ENCODE measurements at regions not wholly inside any gene's neighbourhood (a gene's known extent, or its start where the extent isn't known, plus 50 kb on each side); places are given as distances from the start of the nearest gene placed in this dataset.

DNA sequence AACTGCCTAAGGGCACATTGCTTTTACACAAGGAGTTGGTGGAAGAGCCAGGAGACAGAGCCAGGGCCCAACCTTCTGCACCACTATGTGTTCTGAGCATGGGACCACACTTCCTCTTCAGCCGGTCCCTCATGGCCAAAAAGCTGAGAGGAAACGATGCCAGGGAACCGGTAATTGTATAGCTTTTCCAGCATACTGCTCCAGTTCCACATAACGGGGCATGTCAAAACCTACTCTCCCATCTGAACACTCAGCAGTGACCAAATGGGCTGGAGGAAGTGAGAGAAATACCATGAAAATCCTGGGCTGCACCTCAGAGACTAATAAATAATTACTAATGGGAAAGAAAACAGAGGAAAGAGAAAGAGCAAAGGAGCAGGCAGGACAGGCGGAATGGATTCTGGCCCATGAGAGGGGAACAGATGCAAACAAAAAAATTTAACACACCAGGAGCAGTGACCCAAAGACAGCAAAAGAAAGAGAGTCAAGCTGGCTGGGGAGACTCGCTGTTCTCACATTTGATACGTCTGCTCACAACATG, 52.0 kb upstream of the BMP2 start:
- H3K4me3 ChIP-seq (ENCODE audit: low read depth, low read length) = no peak overlapping the region
- TF ChIP-seq, protein P1, sequence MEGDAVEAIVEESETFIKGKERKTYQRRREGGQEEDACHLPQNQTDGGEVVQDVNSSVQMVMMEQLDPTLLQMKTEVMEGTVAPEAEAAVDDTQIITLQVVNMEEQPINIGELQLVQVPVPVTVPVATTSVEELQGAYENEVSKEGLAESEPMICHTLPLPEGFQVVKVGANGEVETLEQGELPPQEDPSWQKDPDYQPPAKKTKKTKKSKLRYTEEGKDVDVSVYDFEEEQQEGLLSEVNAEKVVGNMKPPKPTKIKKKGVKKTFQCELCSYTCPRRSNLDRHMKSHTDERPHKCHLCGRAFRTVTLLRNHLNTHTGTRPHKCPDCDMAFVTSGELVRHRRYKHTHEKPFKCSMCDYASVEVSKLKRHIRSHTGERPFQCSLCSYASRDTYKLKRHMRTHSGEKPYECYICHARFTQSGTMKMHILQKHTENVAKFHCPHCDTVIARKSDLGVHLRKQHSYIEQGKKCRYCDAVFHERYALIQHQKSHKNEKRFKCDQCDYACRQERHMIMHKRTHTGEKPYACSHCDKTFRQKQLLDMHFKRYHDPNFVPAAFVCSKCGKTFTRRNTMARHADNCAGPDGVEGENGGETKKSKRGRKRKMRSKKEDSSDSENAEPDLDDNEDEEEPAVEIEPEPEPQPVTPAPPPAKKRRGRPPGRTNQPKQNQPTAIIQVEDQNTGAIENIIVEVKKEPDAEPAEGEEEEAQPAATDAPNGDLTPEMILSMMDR (IDR thresholded peaks at IDR 0.05; ENCODE audit: borderline replicate concordance, insufficient read depth, low read depth, low read length) = no peak

DNA sequence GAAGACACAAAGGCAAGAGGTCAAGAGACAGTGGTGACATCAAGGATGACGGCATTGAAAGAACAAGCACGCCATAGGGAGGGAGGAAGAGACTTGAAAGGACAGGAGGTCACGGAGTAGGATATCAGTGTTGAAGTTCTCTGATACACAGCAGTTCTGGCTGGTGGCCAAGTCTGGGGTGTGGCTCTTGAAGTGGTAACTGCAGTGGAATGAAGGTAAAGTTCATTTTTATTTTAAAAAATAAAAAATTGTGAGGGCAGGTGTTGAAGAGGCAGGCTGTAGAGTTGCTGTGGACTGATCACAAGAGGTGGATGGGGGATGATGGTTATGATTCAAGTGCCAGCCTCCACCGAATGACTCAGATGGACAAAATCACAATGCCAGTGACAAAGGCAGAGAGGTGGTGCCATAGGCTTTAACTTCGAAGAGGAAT, 53.2 kb upstream of the BMP2 start:
- TF ChIP-seq, protein P1 (IDR thresholded peaks at IDR 0.05; ENCODE audit: borderline replicate concordance, insufficient read depth, low read depth, low read length) = no peak
- no peak overlapping the region for H3K4me3 ChIP-seq (ENCODE audit: low read depth, low read length)

DNA sequence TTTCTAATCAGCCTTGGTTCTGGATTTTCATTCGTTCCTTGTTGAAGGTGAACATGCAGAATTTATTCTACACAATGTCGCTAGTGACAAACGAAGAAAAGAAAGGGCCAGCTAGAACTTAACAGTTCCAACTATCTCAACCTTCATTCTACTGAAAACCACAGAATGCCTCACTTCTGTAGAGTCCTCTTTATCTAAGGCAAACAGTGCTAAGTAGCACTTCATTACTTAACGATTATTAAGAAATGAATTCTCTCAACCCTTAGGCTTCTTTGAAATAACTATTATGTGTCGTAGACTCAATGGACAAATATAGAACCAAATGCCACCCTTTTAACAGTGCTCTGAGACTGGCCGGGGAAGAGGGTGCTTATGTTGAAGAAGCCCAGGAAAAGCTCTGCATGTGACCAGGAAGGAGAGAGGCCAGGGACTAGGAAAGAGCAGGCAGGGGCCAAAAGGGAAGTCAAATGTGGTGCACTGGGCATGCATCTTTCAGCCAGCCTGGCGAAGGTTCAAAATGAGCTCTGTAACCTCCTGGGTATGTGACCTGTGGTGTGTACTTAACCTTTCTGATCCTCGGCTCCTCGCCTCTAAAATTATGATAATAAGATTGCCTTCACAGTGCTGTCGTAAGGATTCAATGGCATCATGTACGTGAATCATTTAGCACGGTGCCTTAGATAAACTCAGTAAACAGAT, 55.4 kb upstream of the BMP2 start:
- TF ChIP-seq, protein P1 (IDR thresholded peaks at IDR 0.05; ENCODE audit: borderline replicate concordance, insufficient read depth, low read depth, low read length) = no peak
- no peak overlapping the region for H3K4me3 ChIP-seq (ENCODE audit: low read depth, low read length)

DNA sequence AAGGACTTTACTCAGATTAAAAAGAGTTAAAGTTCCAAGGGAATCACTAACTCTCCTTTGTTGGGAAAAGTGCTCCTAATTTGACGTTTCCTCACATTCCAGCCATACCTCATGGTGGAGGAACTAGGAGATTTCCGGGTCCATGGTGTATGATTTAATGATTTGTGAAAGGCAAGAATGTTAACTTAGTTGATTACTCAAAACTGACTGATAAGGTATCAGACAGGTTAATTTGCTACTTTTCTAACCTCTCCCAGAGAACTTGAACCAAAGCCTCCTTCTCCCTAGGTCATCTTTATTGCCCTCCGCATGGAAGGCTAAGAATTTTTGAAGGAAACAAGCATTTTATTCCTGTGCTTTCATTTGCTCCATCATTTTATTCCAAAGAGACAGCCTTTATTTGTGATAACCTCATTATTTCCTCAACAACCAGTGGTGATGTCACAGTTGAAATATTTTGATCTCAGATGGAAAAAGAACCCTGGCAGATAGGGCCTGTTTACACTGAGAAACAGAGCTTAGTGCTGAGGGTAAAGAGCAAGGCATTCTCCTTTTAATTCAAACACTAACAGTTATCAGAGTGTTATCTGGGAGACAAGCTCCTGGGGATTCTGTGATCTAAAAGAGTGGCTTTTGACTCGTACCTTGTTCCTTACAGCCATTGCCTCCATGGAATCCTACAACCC, 57.4 kb upstream of the BMP2 start:
- TF ChIP-seq, protein P1 (IDR thresholded peaks at IDR 0.05; ENCODE audit: borderline replicate concordance, insufficient read depth, low read depth, low read length) = no peak

DNA sequence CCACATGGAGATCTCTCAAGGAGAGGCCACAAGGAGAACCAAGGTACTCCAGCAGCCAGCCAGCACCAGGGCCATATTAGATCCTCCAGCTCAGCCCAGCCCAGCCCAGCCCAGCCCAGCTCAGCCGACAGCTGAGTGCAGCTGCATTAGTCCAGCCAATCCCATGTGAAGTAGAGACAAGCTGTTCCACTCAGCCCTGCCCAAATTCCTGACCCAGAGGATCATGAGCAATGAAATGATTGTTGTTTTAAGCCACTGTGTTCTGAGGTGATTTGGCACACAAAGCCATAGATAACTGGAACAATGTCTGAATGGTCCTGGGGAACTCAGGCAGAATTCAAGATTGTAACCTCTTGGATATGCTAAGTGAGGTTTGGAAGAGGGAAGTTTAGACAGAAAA, 59.5 kb upstream of the BMP2 start:
- TF ChIP-seq, protein P1 (IDR thresholded peaks at IDR 0.05; ENCODE audit: borderline replicate concordance, insufficient read depth, low read depth, low read length) = no peak
- H3K4me3 ChIP-seq (ENCODE audit: low read depth, low read length) = no peak overlapping the region

More for the DNA sequence above, 57.4 kb upstream of the BMP2 start:
- no peak overlapping the region for H3K4me3 ChIP-seq (ENCODE audit: low read depth, low read length)

DNA sequence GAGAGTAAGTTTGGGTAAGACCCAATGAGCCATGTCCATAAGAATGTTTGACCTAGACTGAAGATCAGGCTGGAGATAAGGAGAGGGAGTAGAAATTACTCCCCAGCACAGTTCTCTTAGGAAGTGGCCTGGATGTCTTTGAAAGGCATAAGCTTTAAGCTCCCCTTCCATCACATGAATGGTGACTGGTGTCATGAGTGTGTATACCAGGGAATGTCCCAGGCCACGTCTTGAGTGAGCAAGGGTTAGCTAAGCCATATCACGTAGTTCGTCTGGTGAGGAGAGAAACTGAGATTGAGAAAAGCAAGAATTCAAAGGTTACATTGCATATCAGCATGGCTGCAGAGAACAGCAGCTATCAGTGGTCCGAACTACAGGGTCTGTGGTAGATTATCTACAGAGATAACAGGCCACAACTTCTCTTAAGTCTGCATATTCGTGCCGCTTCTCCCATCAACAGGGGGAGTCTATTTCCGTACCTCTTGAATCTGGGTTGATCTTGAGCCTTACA, 60.1 kb upstream of the BMP2 start:
- TF ChIP-seq, protein P1 (IDR thresholded peaks at IDR 0.05; ENCODE audit: borderline replicate concordance, insufficient read depth, low read depth, low read length) = no peak
- no peak overlapping the region for H3K4me3 ChIP-seq (ENCODE audit: low read depth, low read length)

All from GM12875 (cell line).